ENCODE measurements at regions not wholly inside any gene's neighbourhood (a gene's known extent, or its start where the extent isn't known, plus 50 kb on each side); places are given as distances from the start of the nearest gene placed in this dataset.
A peak's percentile ranks its signal among the peaks of the same experiment; 100 is the strongest.

DNA sequence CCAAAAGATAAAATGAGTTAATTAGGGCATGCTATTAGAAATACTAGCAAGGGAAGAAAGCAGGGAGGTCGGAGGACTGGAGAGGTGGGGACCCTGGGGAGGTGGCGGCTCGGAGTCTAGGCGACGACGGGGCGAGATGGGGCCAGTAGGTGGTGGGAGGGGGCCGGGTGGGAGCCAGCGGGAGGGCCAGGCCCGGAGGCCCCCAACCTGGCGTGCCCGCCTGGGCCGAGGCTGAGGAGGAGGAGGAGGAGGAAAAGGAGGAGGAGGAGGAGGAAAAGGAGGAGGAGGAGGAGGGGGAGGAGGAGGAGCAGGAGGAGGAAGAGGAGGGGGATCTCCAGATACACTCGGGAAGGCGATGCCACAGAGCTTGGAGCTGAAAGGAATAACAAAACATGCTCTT is 426.2 kb downstream of the NR2F2 start:
- Histone ChIP-seq H3K79me2 (ENCODE audit: control insufficient read depth, insufficient read depth, low read length) (no peaks in the 10 kb centered on the region), H3K9me1 (ENCODE audit: control insufficient read depth, extremely low read depth, insufficient read depth, low read length) (no peaks in the 10 kb centered on the region), H3K9ac (ENCODE audit: control insufficient read depth, extremely low read depth, insufficient read depth, low read length) (no peak overlapping the region), H3K4me2 (ENCODE audit: control insufficient read depth, extremely low read depth, insufficient read depth, low read depth, low read length) (no peak overlapping the region), H3K27ac (ENCODE audit: control insufficient read depth, insufficient read depth, low read length) (no peak overlapping the region), H3K36me3 (ENCODE audit: control insufficient read depth in 2 of 2, extremely low read depth in 1 of 2, insufficient read depth in 2 of 2, low read length in 2 of 2) (no peaks in the 10 kb centered on the region), H3K27me3 (ENCODE audit: control insufficient read depth, extremely low read depth, insufficient read depth, low read length) (no peaks in the 10 kb centered on the region), H4K20me1 (ENCODE audit: control insufficient read depth, extremely low read depth, insufficient read depth, low read length) (no peaks in the 10 kb centered on the region), H3K9me3 (ENCODE audit: control insufficient read depth, low read depth, low read length) (no peaks in the 10 kb centered on the region), H3K4me3 (ENCODE audit: control insufficient read depth in 2 of 3, extremely low read depth in 1 of 3, insufficient read depth in 2 of 3, low read depth in 1 of 3, low read length in 3 of 3) (no peak overlapping the region), H2AFZ (ENCODE audit: control insufficient read depth, low read length) (no peak overlapping the region), H3K4me1 (ENCODE audit: control insufficient read depth, extremely low read depth, insufficient read depth, low read length) (no peaks in the 10 kb centered on the region)
- FAIRE-seq (no peak), DNase-seq (ENCODE audit: low read depth, low spot score) (no peak)
- dilution Hi-C loops (cut with MboI; ENCODE audit: extremely low pct_ligation_motif_present, low sequenced_read_pairs), result no loop called here
- no peak for TF ChIP-seq EZH2 (IDR thresholded peaks at IDR 0.05; ENCODE audit: low read length)
- TF ChIP-seq, protein P1, sequence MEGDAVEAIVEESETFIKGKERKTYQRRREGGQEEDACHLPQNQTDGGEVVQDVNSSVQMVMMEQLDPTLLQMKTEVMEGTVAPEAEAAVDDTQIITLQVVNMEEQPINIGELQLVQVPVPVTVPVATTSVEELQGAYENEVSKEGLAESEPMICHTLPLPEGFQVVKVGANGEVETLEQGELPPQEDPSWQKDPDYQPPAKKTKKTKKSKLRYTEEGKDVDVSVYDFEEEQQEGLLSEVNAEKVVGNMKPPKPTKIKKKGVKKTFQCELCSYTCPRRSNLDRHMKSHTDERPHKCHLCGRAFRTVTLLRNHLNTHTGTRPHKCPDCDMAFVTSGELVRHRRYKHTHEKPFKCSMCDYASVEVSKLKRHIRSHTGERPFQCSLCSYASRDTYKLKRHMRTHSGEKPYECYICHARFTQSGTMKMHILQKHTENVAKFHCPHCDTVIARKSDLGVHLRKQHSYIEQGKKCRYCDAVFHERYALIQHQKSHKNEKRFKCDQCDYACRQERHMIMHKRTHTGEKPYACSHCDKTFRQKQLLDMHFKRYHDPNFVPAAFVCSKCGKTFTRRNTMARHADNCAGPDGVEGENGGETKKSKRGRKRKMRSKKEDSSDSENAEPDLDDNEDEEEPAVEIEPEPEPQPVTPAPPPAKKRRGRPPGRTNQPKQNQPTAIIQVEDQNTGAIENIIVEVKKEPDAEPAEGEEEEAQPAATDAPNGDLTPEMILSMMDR (optimal IDR thresholded peaks at IDR 0.05 in 1 of 3, IDR thresholded peaks at IDR 0.05 in 1 of 3, conservative IDR thresholded peaks at IDR 0.05 in 1 of 3; ENCODE audit: extremely low read depth in 1 of 3, insufficient read depth in 2 of 3, low read length in 3 of 3), result no peak

DNA sequence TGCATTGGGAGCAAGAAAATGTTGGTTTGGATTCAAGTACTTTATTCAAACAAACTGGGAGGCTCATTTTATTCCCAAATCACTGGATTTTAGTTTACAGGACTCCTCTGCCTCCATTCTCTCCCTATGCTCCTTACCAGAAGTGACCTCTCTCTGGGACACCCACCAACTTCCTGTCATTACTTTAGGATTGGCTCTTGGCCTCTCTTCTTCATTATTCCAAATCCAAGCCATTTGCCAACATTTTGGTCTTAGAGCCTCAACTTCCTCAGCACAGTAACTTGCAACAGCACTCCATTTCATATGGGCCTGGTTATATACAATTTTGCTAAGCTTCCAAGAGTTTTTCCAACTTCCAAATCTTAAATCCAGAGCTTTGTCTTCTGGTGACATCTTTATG is 432.1 kb downstream of the NR2F2 start:
- H3K9me3 ChIP-seq (ENCODE audit: control insufficient read depth, low read depth, low read length), result no peaks in the 10 kb centered on the region
- no peak overlapping the region for H3K9ac ChIP-seq (ENCODE audit: control insufficient read depth, extremely low read depth, insufficient read depth, low read length)
- no peak overlapping the region for H3K27ac ChIP-seq (ENCODE audit: control insufficient read depth, insufficient read depth, low read length)
- H3K27me3 ChIP-seq (ENCODE audit: control insufficient read depth, extremely low read depth, insufficient read depth, low read length), result no peaks in the 10 kb centered on the region
- no peak overlapping the region for H2AFZ ChIP-seq (ENCODE audit: control insufficient read depth, low read length)
- peaks cover 9% of the 10 kb centered on the region for H3K4me1 ChIP-seq (ENCODE audit: control insufficient read depth, extremely low read depth, insufficient read depth, low read length)
- TF ChIP-seq EZH2 (IDR thresholded peaks at IDR 0.05; ENCODE audit: low read length), result no peak
- TF ChIP-seq, protein P1 (optimal IDR thresholded peaks at IDR 0.05 in 1 of 3, IDR thresholded peaks at IDR 0.05 in 1 of 3, conservative IDR thresholded peaks at IDR 0.05 in 1 of 3; ENCODE audit: extremely low read depth in 1 of 3, insufficient read depth in 2 of 3, low read length in 3 of 3), result no peak
- H3K4me3 ChIP-seq (ENCODE audit: control insufficient read depth in 2 of 3, extremely low read depth in 1 of 3, insufficient read depth in 2 of 3, low read depth in 1 of 3, low read length in 3 of 3), result no peak overlapping the region
- DNase-seq (ENCODE audit: low read depth, low spot score) (no peak), FAIRE-seq (peak; percentile 41)
- no peaks in the 10 kb centered on the region for H3K9me1 ChIP-seq (ENCODE audit: control insufficient read depth, extremely low read depth, insufficient read depth, low read length)
- no peaks in the 10 kb centered on the region for H3K36me3 ChIP-seq (ENCODE audit: control insufficient read depth in 2 of 2, extremely low read depth in 1 of 2, insufficient read depth in 2 of 2, low read length in 2 of 2)
- dilution Hi-C loops (cut with MboI; ENCODE audit: extremely low pct_ligation_motif_present, low sequenced_read_pairs), result no loop called here
- no peaks in the 10 kb centered on the region for H3K79me2 ChIP-seq (ENCODE audit: control insufficient read depth, insufficient read depth, low read length)
- no peaks in the 10 kb centered on the region for H4K20me1 ChIP-seq (ENCODE audit: control insufficient read depth, extremely low read depth, insufficient read depth, low read length)
- no peak overlapping the region for H3K4me2 ChIP-seq (ENCODE audit: control insufficient read depth, extremely low read depth, insufficient read depth, low read depth, low read length)
